Stimulated activated CD4-positive, alpha-beta T cell treated with anti-CD3 and anti-CD28 coated beads, Interleukin-4, amount 100 ng/mL, for 4 hours (primary cell): ENCODE measurements at regions not wholly inside any gene's neighbourhood (a gene's known extent, or its start where the extent isn't known, plus 50 kb on each side); places are given as distances from the start of the nearest gene placed in this dataset.
A peak's percentile ranks its signal among the peaks of the same experiment; 100 is the strongest.

Experiments used
- DNase-seq, 2 experiments: peaks; one replicate each; pipeline ENCODE4 v3.0.0-alpha.2; 2020

GRCh38 chr14:97215263-97215969 lies 418.2 kb downstream of the VRK1 start:
- DNase-seq = no peak

GRCh38 chr14:97217111-97217885 lies 420.1 kb downstream of the VRK1 start:
- no peak for DNase-seq

- no peak for DNase-seq
Measured at GRCh38 chr14:97218274-97218673, 421.1 kb downstream of the VRK1 start.

GRCh38 chr14:97218691-97219430 lies 421.7 kb downstream of the VRK1 start:
- DNase-seq = peak; percentile 12 to 24

- DNase-seq = peak in 1 of 2 experiments; percentile 10
Measured at GRCh38 chr14:97219431-97220017, 422.3 kb downstream of the VRK1 start.

- DNase-seq = no peak
Measured at GRCh38 chr14:97221572-97222285, 424.5 kb downstream of the VRK1 start.

- DNase-seq = no peak
Measured at GRCh38 chr14:97224016-97224415, 426.8 kb downstream of the VRK1 start.

- no peak for DNase-seq
Measured at GRCh38 chr14:97230051-97230450, 432.9 kb downstream of the VRK1 start.

GRCh38 chr14:97233319-97233985 lies 436.3 kb downstream of the VRK1 start:
- DNase-seq = no peak

GRCh38 chr14:97246648-97247047 lies 449.5 kb downstream of the VRK1 start:
- DNase-seq = no peak

GRCh38 chr14:97248973-97249372 lies 451.8 kb downstream of the VRK1 start:
- DNase-seq = no peak

GRCh38 chr14:97250931-97251330 lies 453.7 kb downstream of the VRK1 start:
- DNase-seq = no peak

GRCh38 chr14:97251491-97252155 lies 454.4 kb downstream of the VRK1 start:
- DNase-seq = no peak

- DNase-seq = no peak
Measured at GRCh38 chr14:97253756-97254155, 456.6 kb downstream of the VRK1 start.

GRCh38 chr14:97262336-97262735 lies 465.2 kb downstream of the VRK1 start:
- DNase-seq = no peak

- DNase-seq = no peak
Measured at GRCh38 chr14:97264516-97265230, 467.5 kb downstream of the VRK1 start.

GRCh38 chr14:97266653-97267052 lies 469.5 kb downstream of the VRK1 start:
- DNase-seq = no peak

- DNase-seq = no peak
Measured at GRCh38 chr14:97267509-97267908, 470.3 kb downstream of the VRK1 start.

- DNase-seq = no peak
Measured at GRCh38 chr14:97268097-97268496, 470.9 kb downstream of the VRK1 start.

GRCh38 chr14:97270308-97270707 lies 473.1 kb downstream of the VRK1 start:
- DNase-seq = no peak

GRCh38 chr14:97271451-97271960 lies 474.3 kb downstream of the VRK1 start:
- DNase-seq = no peak
